SH-SY5Y (cell line): ENCODE measurements at regions not wholly inside any gene's neighbourhood (a gene's known extent, or its start where the extent isn't known, plus 50 kb on each side); places are given as distances from the start of the nearest gene placed in this dataset.

Experiments used
- GATA2 ChIP-seq: IDR thresholded peaks from 2 replicates; pipeline ENCODE4 v1.6.1; 2011; ENCODE audit warnings: mild to moderate bottlenecking, low read depth, low read length
- GATA3 ChIP-seq: IDR thresholded peaks from 2 replicates; pipeline ENCODE4 v1.6.1; 2011; ENCODE audit warnings: low read depth, mild to moderate bottlenecking, low read length, moderate library complexity

- TF ChIP-seq GATA2 (no peak), GATA3 (no peak)
Measured at GRCh38 chr12:30105505-30105904, 321.8 kb upstream of the TMTC1 start.

GRCh38 chr12:30104971-30105370, 321.2 kb upstream of the TMTC1 start:
- TF ChIP-seq GATA2 (no peak), GATA3 (no peak)

GRCh38 chr12:30100741-30101140, 317.0 kb upstream of the TMTC1 start:
- no peak for TF ChIP-seq GATA3
- TF ChIP-seq GATA2 = no peak

- TF ChIP-seq GATA2 (no peak), GATA3 (no peak)
Measured at GRCh38 chr12:30098677-30099076, 314.9 kb upstream of the TMTC1 start.

GRCh38 chr12:30095511-30095910, 311.8 kb upstream of the TMTC1 start:
- TF ChIP-seq GATA3 = no peak
- TF ChIP-seq GATA2 = no peak

GRCh38 chr12:30092983-30093617, 309.4 kb upstream of the TMTC1 start:
- TF ChIP-seq GATA3 = no peak
- TF ChIP-seq GATA2 = no peak

GRCh38 chr12:30090258-30090657, 306.5 kb upstream of the TMTC1 start:
- TF ChIP-seq GATA3 (no peak), GATA2 (no peak)

GRCh38 chr12:30088259-30088995, 304.7 kb upstream of the TMTC1 start:
- TF ChIP-seq GATA2 = no peak
- no peak for TF ChIP-seq GATA3

GRCh38 chr12:30082381-30082780, 298.6 kb upstream of the TMTC1 start:
- TF ChIP-seq GATA3 = no peak
- TF ChIP-seq GATA2 = no peak

GRCh38 chr12:30074916-30075315, 291.2 kb upstream of the TMTC1 start:
- TF ChIP-seq GATA2 (no peak), GATA3 (no peak)

- TF ChIP-seq GATA3 = no peak
- TF ChIP-seq GATA2 = no peak
Measured at GRCh38 chr12:30072824-30073223, 289.1 kb upstream of the TMTC1 start.

- TF ChIP-seq GATA2 (no peak), GATA3 (no peak)
Measured at GRCh38 chr12:30067146-30067545, 283.4 kb upstream of the TMTC1 start.

GRCh38 chr12:30064906-30065305, 281.2 kb upstream of the TMTC1 start:
- TF ChIP-seq GATA3 = no peak
- TF ChIP-seq GATA2 = no peak

- TF ChIP-seq GATA3 = no peak
- TF ChIP-seq GATA2 = no peak
Measured at GRCh38 chr12:30063435-30063945, 279.7 kb upstream of the TMTC1 start.

- TF ChIP-seq GATA2 (no peak), GATA3 (no peak)
Measured at GRCh38 chr12:30048371-30048770, 264.6 kb upstream of the TMTC1 start.
